ENCODE measurements at regions not wholly inside any gene's neighbourhood (a gene's known extent, or its start where the extent isn't known, plus 50 kb on each side); places are given as distances from the start of the nearest gene placed in this dataset.

GRCh38 chr7:56479136-56479535 lies 362.9 kb upstream of the NUPR2 start:
- no peak overlapping the region for H4K8ac ChIP-seq (replicated peaks; ENCODE audit: insufficient read length, low read depth, low read length)
- H2BK15ac ChIP-seq (ENCODE audit: low read depth, low read length), result no peak overlapping the region
- H3K18ac ChIP-seq (ENCODE audit: insufficient read length, low read depth, low read length), result no peak overlapping the region
- H3K4me1 Mint-ChIP-seq, result no peaks in the 10 kb centered on the region
- no peaks in the 10 kb centered on the region for H4K20me1 ChIP-seq (ENCODE audit: control insufficient read depth, insufficient read depth, insufficient read length)
- H2BK5ac ChIP-seq (ENCODE audit: insufficient read length, low read length), result no peak overlapping the region
- no peak for DNase-seq
- no CpG with 5 or more reads among the region's 2 CpGs for WGBS (ENCODE audit: extremely low coverage, insufficient read length, low lambda C conversion rate)
- TF ChIP-seq, protein P1, sequence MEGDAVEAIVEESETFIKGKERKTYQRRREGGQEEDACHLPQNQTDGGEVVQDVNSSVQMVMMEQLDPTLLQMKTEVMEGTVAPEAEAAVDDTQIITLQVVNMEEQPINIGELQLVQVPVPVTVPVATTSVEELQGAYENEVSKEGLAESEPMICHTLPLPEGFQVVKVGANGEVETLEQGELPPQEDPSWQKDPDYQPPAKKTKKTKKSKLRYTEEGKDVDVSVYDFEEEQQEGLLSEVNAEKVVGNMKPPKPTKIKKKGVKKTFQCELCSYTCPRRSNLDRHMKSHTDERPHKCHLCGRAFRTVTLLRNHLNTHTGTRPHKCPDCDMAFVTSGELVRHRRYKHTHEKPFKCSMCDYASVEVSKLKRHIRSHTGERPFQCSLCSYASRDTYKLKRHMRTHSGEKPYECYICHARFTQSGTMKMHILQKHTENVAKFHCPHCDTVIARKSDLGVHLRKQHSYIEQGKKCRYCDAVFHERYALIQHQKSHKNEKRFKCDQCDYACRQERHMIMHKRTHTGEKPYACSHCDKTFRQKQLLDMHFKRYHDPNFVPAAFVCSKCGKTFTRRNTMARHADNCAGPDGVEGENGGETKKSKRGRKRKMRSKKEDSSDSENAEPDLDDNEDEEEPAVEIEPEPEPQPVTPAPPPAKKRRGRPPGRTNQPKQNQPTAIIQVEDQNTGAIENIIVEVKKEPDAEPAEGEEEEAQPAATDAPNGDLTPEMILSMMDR (conservative IDR thresholded peaks at IDR 0.05), result no peak
- H2AFZ ChIP-seq (ENCODE audit: low read length), result no peak overlapping the region
- no peak overlapping the region for H3K4ac ChIP-seq (ENCODE audit: low read depth, low read length)
- H4K91ac ChIP-seq (ENCODE audit: insufficient read length, low read depth, low read length), result no peak overlapping the region
- peaks cover 96 to 99% of the 10 kb centered on the region in 2 experiments for H3K9me3 Mint-ChIP-seq
- no peak overlapping the region for H3K9ac ChIP-seq (ENCODE audit: extremely low read depth, insufficient read length, low read length)
- H3K56ac ChIP-seq (ENCODE audit: insufficient read length, low read depth, low read length), result no peak overlapping the region
- peaks cover 86% of the 10 kb centered on the region for H3K9me3 ChIP-seq (ENCODE audit: control insufficient read depth, low read depth, low read length)
- H2BK120ac ChIP-seq (ENCODE audit: low read depth, low read length, poor library complexity, severe bottlenecking), result no peak overlapping the region
- no peak overlapping the region for H3K27ac Mint-ChIP-seq
- H3K14ac ChIP-seq (ENCODE audit: insufficient read depth, low read length), result no peak overlapping the region
- H3K79me1 ChIP-seq (ENCODE audit: insufficient read depth, low read depth, low read length, poor library complexity, severe bottlenecking), result no peaks in the 10 kb centered on the region
- no peaks in the 10 kb centered on the region for H3K79me2 ChIP-seq (ENCODE audit: insufficient read depth, low read length)
- peaks cover 16 to 32% (median 30%) of the 10 kb centered on the region in 3 experiments; a peak in 6 of 7 replicates for H3K36me3 Mint-ChIP-seq (ENCODE audit: insufficient read depth in 1 of 3, low read depth in 3 of 3)
- no peak overlapping the region for H3K23ac ChIP-seq (ENCODE audit: insufficient read length, low read depth, low read length)
- H3K27me3 ChIP-seq (ENCODE audit: insufficient read depth, low read length), result no peaks in the 10 kb centered on the region
- H4K5ac ChIP-seq (ENCODE audit: insufficient read length, low read depth, low read length), result no peak overlapping the region
- no peak overlapping the region for H3K4me3 Mint-ChIP-seq
- H3K4me1 ChIP-seq (ENCODE audit: insufficient read depth, low read length), result no peaks in the 10 kb centered on the region
- H2BK20ac ChIP-seq (ENCODE audit: low read depth, low read length, poor library complexity, severe bottlenecking), result no peak overlapping the region
- peaks cover 16% of the 10 kb centered on the region for H3K27me3 Mint-ChIP-seq (ENCODE audit: low read depth)
- H3K27ac ChIP-seq (ENCODE audit: insufficient read length, low read depth, low read length), result no peak overlapping the region
- no peak overlapping the region for H3K4me2 ChIP-seq (ENCODE audit: insufficient read depth, insufficient read length, low read length)
- H2AK5ac ChIP-seq (ENCODE audit: insufficient read length, low read length), result no peak overlapping the region
- no peak overlapping the region for H3T11ph ChIP-seq (ENCODE audit: low read length)
- no peaks in the 10 kb centered on the region for H3K23me2 ChIP-seq (ENCODE audit: insufficient read length, low read depth, low read length, poor library complexity, severe bottlenecking)
- no peak overlapping the region for H2BK12ac ChIP-seq (ENCODE audit: insufficient read length, low read depth, low read length)

Data from H9 (cell line).